ENCODE measurements at regions not wholly inside any gene's neighbourhood (a gene's known extent, or its start where the extent isn't known, plus 50 kb on each side); places are given as distances from the start of the nearest gene placed in this dataset.

DNA sequence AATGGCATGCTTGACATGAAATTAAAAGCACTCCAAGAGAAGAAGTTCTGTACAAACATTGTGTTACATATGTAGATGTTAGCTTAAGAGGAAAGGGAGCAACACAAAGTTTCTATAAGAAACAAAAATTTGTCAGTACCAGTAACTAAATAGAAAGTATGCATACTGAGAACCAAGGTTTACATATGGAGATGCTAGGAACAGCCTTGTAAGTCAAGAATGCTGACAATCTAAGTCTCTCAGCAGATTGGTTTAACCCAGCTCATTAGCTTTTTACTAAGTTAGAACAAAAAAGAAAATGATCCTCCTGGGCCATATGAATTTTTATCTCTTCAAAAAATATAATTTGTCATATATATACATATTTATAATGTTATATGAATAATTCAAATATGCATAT lies 2022.1 kb upstream of the ACO1 start:
- TF ChIP-seq CTCF (conservative IDR thresholded peaks at IDR 0.05): no peak
- TF ChIP-seq ZFX (IDR thresholded peaks at IDR 0.05): no peak

Data from C4-2B (cell line).